ENCODE measurements at regions not wholly inside any gene's neighbourhood (a gene's known extent, or its start where the extent isn't known, plus 50 kb on each side); places are given as distances from the start of the nearest gene placed in this dataset.

GRCh38 chr4:26257850-26258249, 63.0 kb upstream of the RBPJ start:
- Histone ChIP-seq H3K9me2 (ENCODE audit: insufficient read depth) (no peaks in the 10 kb centered on the region), H3K36me3 (ENCODE audit: low read depth) (no peaks in the 10 kb centered on the region), H3K4me1 (replicated peaks; ENCODE audit: insufficient read depth) (peaks cover 3% of the 10 kb centered on the region), H2AFZ (no peak overlapping the region), H3K27me3 (ENCODE audit: insufficient read depth, low read depth) (no peaks in the 10 kb centered on the region), H3K9me3 (ENCODE audit: insufficient read depth, low read depth) (no peaks in the 10 kb centered on the region), H4K20me1 (ENCODE audit: insufficient read depth) (no peaks in the 10 kb centered on the region), H3K79me2 (ENCODE audit: low read depth) (no peaks in the 10 kb centered on the region), H3K27ac (no peak overlapping the region), H3F3A (ENCODE audit: insufficient read depth, low read depth) (no peaks in the 10 kb centered on the region), H3K4me2 (no peak overlapping the region), H3K4me3 (no peak overlapping the region)
- no TSS peak for BruUV-seq (replicated peaks)
- ChIA-PET CTCF (no interaction called here), POLR2A (ENCODE audit: unreplicated experiment) (no interaction called here)
- TF ChIP-seq EZH2 (IDR thresholded peaks at IDR 0.05; ENCODE audit: low read depth) (no peak), CTCF (conservative IDR thresholded peaks at IDR 0.05) (no peak)
- no peak for DNase-seq
- intact Hi-C loops (cut with micrococcal nuclease; ENCODE audit: unreplicated experiment), result no loop called here

- H3F3A ChIP-seq (ENCODE audit: insufficient read depth, low read depth), result no peaks in the 10 kb centered on the region
- H2AFZ ChIP-seq, result no peak overlapping the region
- H3K4me1 ChIP-seq (replicated peaks; ENCODE audit: insufficient read depth), result no peaks in the 10 kb centered on the region
- H3K4me2 ChIP-seq, result no peak overlapping the region
- H3K4me3 ChIP-seq, result no peak overlapping the region
- intact Hi-C loops (cut with micrococcal nuclease; ENCODE audit: unreplicated experiment), result no loop called here
- no peaks in the 10 kb centered on the region for H3K79me2 ChIP-seq (ENCODE audit: low read depth)
- no peaks in the 10 kb centered on the region for H3K36me3 ChIP-seq (ENCODE audit: low read depth)
- no peaks in the 10 kb centered on the region for H3K27me3 ChIP-seq (ENCODE audit: insufficient read depth, low read depth)
- POLR2A ChIA-PET (ENCODE audit: unreplicated experiment), result no interaction called here
- CTCF ChIA-PET, result interaction anchor here (0.6 kb wide), 1 partner anchor 115 kb away, joined by 3 read pairs; no protein-coding TSS in a partner anchor
- H3K27ac ChIP-seq, result no peak overlapping the region
- H3K9me3 ChIP-seq (ENCODE audit: insufficient read depth, low read depth), result no peaks in the 10 kb centered on the region
- H3K9me2 ChIP-seq (ENCODE audit: insufficient read depth), result no peaks in the 10 kb centered on the region
- no peak for TF ChIP-seq EZH2 (IDR thresholded peaks at IDR 0.05; ENCODE audit: low read depth)
- no peak for TF ChIP-seq CTCF (conservative IDR thresholded peaks at IDR 0.05)
- DNase-seq, result no peak
- no TSS peak for BruUV-seq (replicated peaks)
- no peaks in the 10 kb centered on the region for H4K20me1 ChIP-seq (ENCODE audit: insufficient read depth)
Observed at GRCh38 chr4:26260571-26260970, 60.2 kb upstream of the RBPJ start.

GRCh38 chr4:26261405-26261804, 59.4 kb upstream of the RBPJ start:
- Histone ChIP-seq H4K20me1 (ENCODE audit: insufficient read depth) (no peaks in the 10 kb centered on the region), H3K9me2 (ENCODE audit: insufficient read depth) (no peaks in the 10 kb centered on the region), H3K4me2 (no peak overlapping the region), H3K79me2 (ENCODE audit: low read depth) (no peaks in the 10 kb centered on the region), H3K27me3 (ENCODE audit: insufficient read depth, low read depth) (no peaks in the 10 kb centered on the region), H2AFZ (no peak overlapping the region), H3K36me3 (ENCODE audit: low read depth) (no peaks in the 10 kb centered on the region), H3K9me3 (ENCODE audit: insufficient read depth, low read depth) (no peaks in the 10 kb centered on the region), H3K4me1 (replicated peaks; ENCODE audit: insufficient read depth) (no peaks in the 10 kb centered on the region), H3K27ac (no peak overlapping the region), H3K4me3 (no peak overlapping the region), H3F3A (ENCODE audit: insufficient read depth, low read depth) (no peaks in the 10 kb centered on the region)
- ChIA-PET POLR2A (ENCODE audit: unreplicated experiment) (no interaction called here), CTCF (interaction anchor here (0.6 kb wide), 1 partner anchor 116 kb away, joined by 3 read pairs; no protein-coding TSS in a partner anchor)
- TF ChIP-seq CTCF (conservative IDR thresholded peaks at IDR 0.05) (no peak), EZH2 (IDR thresholded peaks at IDR 0.05; ENCODE audit: low read depth) (no peak)
- DNase-seq, result no peak
- BruUV-seq (replicated peaks), result no TSS peak
- intact Hi-C loops (cut with micrococcal nuclease; ENCODE audit: unreplicated experiment), result no loop called here

All from PC-9 (cell line).